ENCODE measurements at regions not wholly inside any gene's neighbourhood (a gene's known extent, or its start where the extent isn't known, plus 50 kb on each side); places are given as distances from the start of the nearest gene placed in this dataset.

- no peak for TF ChIP-seq CTCF (IDR thresholded peaks at IDR 0.05 in 2 of 3, conservative IDR thresholded peaks at IDR 0.05 in 1 of 3; ENCODE audit: control insufficient read depth in 2 of 3, extremely low read depth in 1 of 3, insufficient read depth in 1 of 3, low read depth in 3 of 3, low read length in 3 of 3)
- TF ChIP-seq IRF3 (IDR thresholded peaks at IDR 0.05): no peak
- TF ChIP-seq BRCA1 (IDR thresholded peaks at IDR 0.05; ENCODE audit: low read depth, low read length): no peak
- TF ChIP-seq ZBTB11 (CRISPR knock-in tag; IDR thresholded peaks at IDR 0.05): no peak
- TF ChIP-seq PBX3 (IDR thresholded peaks at IDR 0.05; ENCODE audit: insufficient replicate concordance, low read depth, low read length): no peak
- no peak for TF ChIP-seq MAX (IDR thresholded peaks at IDR 0.05; ENCODE audit: low read depth, low read length)
- no peak for TF ChIP-seq USF2 (IDR thresholded peaks at IDR 0.05; ENCODE audit: borderline replicate concordance, low read depth, low read length)
- TF ChIP-seq YY1 (IDR thresholded peaks at IDR 0.05; ENCODE audit: low read depth, low read length): no peak
- TF ChIP-seq CHD1 (IDR thresholded peaks at IDR 0.05; ENCODE audit: low read depth, low read length): no peak
- no peak for TF ChIP-seq JUND (IDR thresholded peaks at IDR 0.05; ENCODE audit: low read depth, low read length)
- TF ChIP-seq TCF12 (IDR thresholded peaks at IDR 0.05; ENCODE audit: low read depth, low read length): no peak
These were observed 71.6 kb downstream of the ZNF641 start for GRCh38 chr12:48279101-48279500.

Measured in GM12878 (cell line).